ENCODE measurements at regions not wholly inside any gene's neighbourhood (a gene's known extent, or its start where the extent isn't known, plus 50 kb on each side); places are given as distances from the start of the nearest gene placed in this dataset.

DNA sequence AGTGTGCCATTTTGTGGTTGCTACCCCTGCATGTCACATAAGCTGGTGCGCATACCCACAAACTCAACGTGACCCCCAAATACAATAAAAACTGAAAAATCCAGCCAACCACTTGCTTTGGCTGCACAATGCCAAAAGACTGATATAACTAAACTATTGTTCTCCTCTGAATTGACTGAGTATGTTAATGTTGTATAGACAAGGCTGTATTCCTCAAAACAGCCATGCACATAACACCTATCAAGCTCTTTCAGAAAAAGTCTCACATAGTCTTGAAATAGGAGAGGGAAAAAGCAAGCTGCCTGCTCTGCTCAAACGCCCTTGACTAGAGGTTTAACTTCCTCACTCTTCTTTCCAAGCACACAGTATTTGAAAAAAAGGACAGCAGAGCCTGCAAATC, 126.4 kb upstream of the NOCT start:
- Mint-ChIP-seq H3K27me3 (ENCODE audit: low read depth) (no peaks in the 10 kb centered on the region), H3K9me3 (no peaks in the 10 kb centered on the region), H3K4me3 (no peak overlapping the region), H3K27ac (ENCODE audit: unreplicated experiment) (no peak overlapping the region), H3K4me1 (peaks cover 29% of the 10 kb centered on the region), H3K36me3 (ENCODE audit: low read depth) (no peaks in the 10 kb centered on the region)
- TF ChIP-seq, protein P1, sequence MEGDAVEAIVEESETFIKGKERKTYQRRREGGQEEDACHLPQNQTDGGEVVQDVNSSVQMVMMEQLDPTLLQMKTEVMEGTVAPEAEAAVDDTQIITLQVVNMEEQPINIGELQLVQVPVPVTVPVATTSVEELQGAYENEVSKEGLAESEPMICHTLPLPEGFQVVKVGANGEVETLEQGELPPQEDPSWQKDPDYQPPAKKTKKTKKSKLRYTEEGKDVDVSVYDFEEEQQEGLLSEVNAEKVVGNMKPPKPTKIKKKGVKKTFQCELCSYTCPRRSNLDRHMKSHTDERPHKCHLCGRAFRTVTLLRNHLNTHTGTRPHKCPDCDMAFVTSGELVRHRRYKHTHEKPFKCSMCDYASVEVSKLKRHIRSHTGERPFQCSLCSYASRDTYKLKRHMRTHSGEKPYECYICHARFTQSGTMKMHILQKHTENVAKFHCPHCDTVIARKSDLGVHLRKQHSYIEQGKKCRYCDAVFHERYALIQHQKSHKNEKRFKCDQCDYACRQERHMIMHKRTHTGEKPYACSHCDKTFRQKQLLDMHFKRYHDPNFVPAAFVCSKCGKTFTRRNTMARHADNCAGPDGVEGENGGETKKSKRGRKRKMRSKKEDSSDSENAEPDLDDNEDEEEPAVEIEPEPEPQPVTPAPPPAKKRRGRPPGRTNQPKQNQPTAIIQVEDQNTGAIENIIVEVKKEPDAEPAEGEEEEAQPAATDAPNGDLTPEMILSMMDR (conservative IDR thresholded peaks at IDR 0.05): no peak
- DNase-seq (ENCODE audit: low read depth, low spot score): no peak

GRCh38 chr4:138887741-138888140, 127.8 kb upstream of the NOCT start:
- Mint-ChIP-seq H3K27me3 (ENCODE audit: low read depth) (no peaks in the 10 kb centered on the region), H3K4me3 (no peak overlapping the region), H3K9me3 (no peaks in the 10 kb centered on the region), H3K4me1 (peaks cover 29% of the 10 kb centered on the region), H3K27ac (ENCODE audit: unreplicated experiment) (no peak overlapping the region), H3K36me3 (ENCODE audit: low read depth) (no peaks in the 10 kb centered on the region)
- no peak for DNase-seq (ENCODE audit: low read depth, low spot score)
- TF ChIP-seq, protein P1 (conservative IDR thresholded peaks at IDR 0.05): no peak

DNA sequence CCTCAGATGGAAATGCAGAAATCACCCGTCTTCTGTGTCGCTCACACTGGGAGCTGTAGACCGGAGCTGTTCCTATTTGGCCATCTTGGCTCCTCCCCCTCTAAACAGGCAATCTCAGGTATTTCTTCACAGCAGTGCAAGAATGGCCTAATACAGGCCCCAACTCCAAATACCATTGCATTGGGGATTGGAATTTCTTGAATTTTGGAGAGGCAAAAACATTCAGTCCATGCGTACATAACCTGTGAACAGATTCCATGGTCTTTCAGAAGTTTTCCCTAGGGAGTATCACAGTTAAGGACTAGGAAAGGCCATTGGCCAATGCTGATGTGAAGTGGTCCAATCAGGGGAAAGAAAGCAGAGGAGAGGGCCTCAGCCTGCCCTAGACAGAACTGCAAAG, 128.2 kb upstream of the NOCT start:
- no peaks in the 10 kb centered on the region for H3K27me3 Mint-ChIP-seq (ENCODE audit: low read depth)
- H3K4me3 Mint-ChIP-seq: no peak overlapping the region
- no peak for DNase-seq (ENCODE audit: low read depth, low spot score)
- H3K27ac Mint-ChIP-seq (ENCODE audit: unreplicated experiment): no peak overlapping the region
- no peaks in the 10 kb centered on the region for H3K9me3 Mint-ChIP-seq
- TF ChIP-seq, protein P1 (conservative IDR thresholded peaks at IDR 0.05): no peak
- peaks cover 25% of the 10 kb centered on the region for H3K4me1 Mint-ChIP-seq
- H3K36me3 Mint-ChIP-seq (ENCODE audit: low read depth): no peaks in the 10 kb centered on the region

DNA sequence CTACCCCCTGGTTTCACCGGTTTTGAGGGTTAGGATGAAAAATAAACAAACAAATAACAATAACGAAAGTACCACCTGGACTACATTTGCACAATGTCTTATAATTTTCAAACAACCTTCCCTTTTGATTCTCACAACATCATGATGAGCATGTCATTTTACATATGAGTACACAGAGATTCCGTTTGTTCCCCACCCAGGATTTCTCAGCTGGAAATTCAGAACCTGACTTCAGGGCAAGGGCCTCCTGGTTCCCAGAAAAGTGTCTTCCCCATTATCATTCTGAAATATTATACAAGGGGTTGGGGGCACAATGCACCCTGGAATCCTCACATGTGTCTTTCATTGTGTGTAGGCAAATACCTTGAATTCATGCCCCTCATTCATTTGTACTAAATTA, 135.8 kb upstream of the NOCT start:
- Mint-ChIP-seq H3K4me3 (no peak overlapping the region), H3K9me3 (peaks cover 5% of the 10 kb centered on the region), H3K27me3 (ENCODE audit: low read depth) (no peaks in the 10 kb centered on the region), H3K4me1 (no peaks in the 10 kb centered on the region), H3K27ac (ENCODE audit: unreplicated experiment) (no peak overlapping the region), H3K36me3 (ENCODE audit: low read depth) (no peaks in the 10 kb centered on the region)
- TF ChIP-seq, protein P1 (conservative IDR thresholded peaks at IDR 0.05): no peak
- no peak for DNase-seq (ENCODE audit: low read depth, low spot score)

DNA sequence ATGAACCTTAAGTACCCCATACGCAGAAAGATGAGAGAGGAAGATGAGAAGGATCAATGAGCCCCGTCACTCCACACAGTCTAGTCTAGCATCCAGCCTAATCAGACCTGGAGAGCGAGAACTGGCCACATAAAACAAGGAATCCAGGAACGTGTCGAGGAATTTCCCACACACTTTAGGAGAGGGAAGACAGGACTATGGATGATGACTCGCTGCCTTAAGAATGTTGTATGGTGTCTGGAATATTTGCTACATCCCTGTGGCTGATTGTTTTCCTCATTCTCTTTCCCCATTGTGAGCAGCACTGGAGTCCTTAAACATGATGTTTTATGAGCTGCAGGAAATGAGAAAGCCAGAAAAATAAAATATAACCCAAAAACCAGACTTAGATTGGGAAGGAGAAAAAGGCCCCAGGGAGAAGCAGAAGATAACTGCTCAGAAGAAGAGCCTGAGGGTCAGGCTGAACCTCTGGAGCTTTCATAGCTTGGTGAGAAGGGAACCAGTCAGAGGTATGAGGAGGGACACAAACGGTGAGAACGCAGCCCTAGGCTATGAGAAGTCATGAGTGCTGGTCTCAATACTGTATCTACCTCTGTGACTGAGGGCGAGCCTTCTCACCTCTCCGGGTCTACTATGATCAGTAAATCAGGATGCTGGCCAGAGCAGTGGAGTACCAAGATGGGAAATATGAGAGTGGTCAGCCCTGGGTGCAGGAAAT, 139.5 kb upstream of the NOCT start:
- peaks cover 4% of the 10 kb centered on the region for H3K4me1 Mint-ChIP-seq
- H3K36me3 Mint-ChIP-seq (ENCODE audit: low read depth): no peaks in the 10 kb centered on the region
- no peak overlapping the region for H3K27ac Mint-ChIP-seq (ENCODE audit: unreplicated experiment)
- H3K4me3 Mint-ChIP-seq: no peak overlapping the region
- DNase-seq (ENCODE audit: low read depth, low spot score): no peak
- TF ChIP-seq, protein P1 (conservative IDR thresholded peaks at IDR 0.05): no peak
- H3K9me3 Mint-ChIP-seq: peaks cover 5% of the 10 kb centered on the region
- no peaks in the 10 kb centered on the region for H3K27me3 Mint-ChIP-seq (ENCODE audit: low read depth)

Data from neural crest cell (in vitro differentiated cells).